Cardiac muscle cell (in vitro differentiated cells and primary cell): ENCODE measurements at regions not wholly inside any gene's neighbourhood (a gene's known extent, or its start where the extent isn't known, plus 50 kb on each side); places are given as distances from the start of the nearest gene placed in this dataset.

Source experiments
- DNase-seq, 2 donors: peaks; one replicate each; pipeline versions ENCODE4 v3.0.0 to v3.0.0-alpha.2; 2010 to 2017; ENCODE audit warnings: low read depth in 1 of 2, low spot score in 1 of 2
- H3K27ac ChIP-seq: fragments of 200-600 bp; sonication (generic); 2 replicates; pipeline ENCODE4 v1.5.1; 2016
- H3K27me3 ChIP-seq: fragments of 200-600 bp; sonication (generic); 2 replicates; pipeline ENCODE4 v1.6.0; 2016; ENCODE audit warnings: control low read depth
- H3K36me3 ChIP-seq: fragments of 200-600 bp; sonication (generic); 2 replicates; pipeline ENCODE4 v1.5.1; 2016; ENCODE audit warnings: control low read depth
- H3K4me1 ChIP-seq: fragments of 200-600 bp; sonication (generic); 2 replicates; pipeline ENCODE4 v1.8.1; 2017; ENCODE audit warnings: low read depth, mild to moderate bottlenecking, mixed run types
- H3K4me3 ChIP-seq: fragments of 200-600 bp; sonication (generic); 2 replicates; pipeline ENCODE4 v1.5.1; 2016; ENCODE audit warnings: mild to moderate bottlenecking
- H3K9me3 ChIP-seq: fragments of 200-600 bp; sonication (generic); 2 replicates; pipeline ENCODE4 v1.5.1; 2017; ENCODE audit warnings: low read depth, mild to moderate bottlenecking, control low read depth
- TF ChIP-seq, protein P1 (sequence below): IDR thresholded peaks from 2 replicates; pipeline ENCODE4 v1.5.1; 2012; ENCODE audit warnings: low read depth, mild to moderate bottlenecking, low read length

DNA sequence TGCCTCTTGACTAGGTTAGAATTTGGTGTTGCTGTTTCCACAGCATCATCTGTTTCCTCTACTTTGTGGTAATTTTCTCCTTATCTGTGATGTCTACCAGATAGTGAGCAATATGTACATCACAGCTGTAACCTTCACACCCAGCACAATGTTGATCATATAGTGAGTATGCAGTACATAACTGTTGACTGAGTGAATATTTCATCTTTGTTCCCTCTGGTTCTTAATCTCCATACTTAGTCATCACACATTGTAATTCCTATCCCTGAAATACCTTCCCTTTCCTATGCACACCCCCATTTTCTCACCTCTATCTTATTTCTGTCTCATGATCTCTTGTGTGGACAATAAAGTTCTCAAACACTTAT is 115.9 kb downstream of the KIF4B start:
- Histone ChIP-seq H3K9me3 (no peaks in the 10 kb centered on the region), H3K27ac (no peak overlapping the region), H3K4me3 (no peak overlapping the region), H3K4me1 (no peaks in the 10 kb centered on the region), H3K36me3 (no peaks in the 10 kb centered on the region), H3K27me3 (no peaks in the 10 kb centered on the region)
- DNase-seq: no peak
- TF ChIP-seq, protein P1, sequence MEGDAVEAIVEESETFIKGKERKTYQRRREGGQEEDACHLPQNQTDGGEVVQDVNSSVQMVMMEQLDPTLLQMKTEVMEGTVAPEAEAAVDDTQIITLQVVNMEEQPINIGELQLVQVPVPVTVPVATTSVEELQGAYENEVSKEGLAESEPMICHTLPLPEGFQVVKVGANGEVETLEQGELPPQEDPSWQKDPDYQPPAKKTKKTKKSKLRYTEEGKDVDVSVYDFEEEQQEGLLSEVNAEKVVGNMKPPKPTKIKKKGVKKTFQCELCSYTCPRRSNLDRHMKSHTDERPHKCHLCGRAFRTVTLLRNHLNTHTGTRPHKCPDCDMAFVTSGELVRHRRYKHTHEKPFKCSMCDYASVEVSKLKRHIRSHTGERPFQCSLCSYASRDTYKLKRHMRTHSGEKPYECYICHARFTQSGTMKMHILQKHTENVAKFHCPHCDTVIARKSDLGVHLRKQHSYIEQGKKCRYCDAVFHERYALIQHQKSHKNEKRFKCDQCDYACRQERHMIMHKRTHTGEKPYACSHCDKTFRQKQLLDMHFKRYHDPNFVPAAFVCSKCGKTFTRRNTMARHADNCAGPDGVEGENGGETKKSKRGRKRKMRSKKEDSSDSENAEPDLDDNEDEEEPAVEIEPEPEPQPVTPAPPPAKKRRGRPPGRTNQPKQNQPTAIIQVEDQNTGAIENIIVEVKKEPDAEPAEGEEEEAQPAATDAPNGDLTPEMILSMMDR: no peak

DNA sequence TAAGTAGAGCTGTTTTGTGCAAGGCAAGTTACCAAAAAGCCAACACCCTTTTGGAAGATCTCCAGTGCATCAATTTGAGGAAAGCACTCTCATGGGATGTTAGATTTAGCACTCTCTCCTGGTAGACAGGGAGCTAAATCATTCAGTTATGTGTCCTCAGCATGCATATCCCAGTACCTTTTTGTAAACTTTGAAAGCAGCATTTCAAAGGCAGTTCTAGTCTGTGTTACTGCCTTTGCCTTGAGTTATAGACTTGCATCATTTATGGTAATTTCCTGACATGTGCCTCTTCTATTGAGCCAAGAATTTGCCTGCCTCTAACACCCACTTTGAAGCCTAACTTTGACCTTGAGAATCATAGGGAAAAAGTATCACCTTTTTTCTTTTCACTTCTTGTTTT is 120.6 kb downstream of the KIF4B start:
- TF ChIP-seq, protein P1: no peak
- Histone ChIP-seq H3K36me3 (no peaks in the 10 kb centered on the region), H3K4me3 (no peak overlapping the region), H3K9me3 (no peaks in the 10 kb centered on the region), H3K4me1 (no peaks in the 10 kb centered on the region), H3K27ac (no peak overlapping the region), H3K27me3 (no peaks in the 10 kb centered on the region)
- DNase-seq: no peak

DNA sequence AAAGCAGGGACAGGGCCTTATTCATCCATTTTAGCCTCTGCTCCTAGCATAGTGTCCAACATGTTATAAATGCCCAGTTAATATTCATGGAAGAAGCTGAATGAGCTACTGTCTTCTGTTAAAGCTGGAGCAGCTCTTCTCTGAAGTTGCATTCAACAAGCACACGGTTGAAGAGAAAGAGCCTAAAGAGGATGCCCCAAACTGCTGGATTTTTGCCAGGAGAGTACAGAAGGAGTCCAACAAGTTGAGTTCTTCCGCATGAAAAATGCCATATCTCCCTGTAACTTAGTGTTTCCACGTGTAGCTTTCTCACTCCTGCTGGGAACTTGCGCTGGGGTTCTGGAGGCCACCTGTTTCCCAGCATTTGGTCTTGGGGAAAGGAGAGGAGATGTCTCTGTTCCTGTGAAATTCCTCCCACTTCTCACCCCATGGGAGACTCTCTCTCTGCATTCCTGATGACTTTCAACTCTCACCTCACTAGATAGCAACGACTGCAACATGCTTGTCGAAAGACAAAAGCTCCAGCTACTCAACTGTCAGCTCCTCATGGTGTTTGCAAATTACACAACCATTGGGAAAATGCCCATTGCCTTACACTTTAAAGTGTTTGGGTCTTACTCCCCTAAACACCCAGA is 122.8 kb downstream of the KIF4B start:
- Histone ChIP-seq H3K36me3 (no peaks in the 10 kb centered on the region), H3K9me3 (no peaks in the 10 kb centered on the region), H3K27me3 (no peaks in the 10 kb centered on the region), H3K4me3 (no peak overlapping the region), H3K27ac (no peak overlapping the region), H3K4me1 (no peaks in the 10 kb centered on the region)
- peak in 1 of 2 donors; percentile 5 for DNase-seq
- TF ChIP-seq, protein P1: no peak

DNA sequence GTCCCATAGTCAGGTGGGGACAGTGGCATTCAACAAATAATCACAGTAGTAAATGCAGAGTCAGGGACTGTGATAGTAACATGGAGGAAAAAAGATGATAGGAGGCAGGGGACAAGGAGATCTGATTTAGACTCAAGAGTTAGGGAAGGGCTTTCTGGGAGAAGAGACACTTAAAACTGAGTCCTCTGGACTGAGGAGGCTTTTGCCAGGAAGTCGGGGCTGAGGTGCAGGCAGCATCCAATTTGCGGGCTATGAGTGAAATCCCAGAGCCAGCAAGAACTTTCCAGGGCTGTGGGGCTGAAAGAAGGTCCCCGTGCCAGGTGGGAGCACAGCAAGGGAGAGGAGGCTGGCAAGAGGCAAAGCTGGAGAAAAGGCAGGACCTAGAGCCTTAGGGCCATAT is 124.1 kb downstream of the KIF4B start:
- Histone ChIP-seq H3K4me3 (no peak overlapping the region), H3K27ac (no peak overlapping the region), H3K36me3 (no peaks in the 10 kb centered on the region), H3K9me3 (no peaks in the 10 kb centered on the region), H3K4me1 (no peaks in the 10 kb centered on the region), H3K27me3 (no peaks in the 10 kb centered on the region)
- DNase-seq: no peak
- TF ChIP-seq, protein P1: no peak

DNA sequence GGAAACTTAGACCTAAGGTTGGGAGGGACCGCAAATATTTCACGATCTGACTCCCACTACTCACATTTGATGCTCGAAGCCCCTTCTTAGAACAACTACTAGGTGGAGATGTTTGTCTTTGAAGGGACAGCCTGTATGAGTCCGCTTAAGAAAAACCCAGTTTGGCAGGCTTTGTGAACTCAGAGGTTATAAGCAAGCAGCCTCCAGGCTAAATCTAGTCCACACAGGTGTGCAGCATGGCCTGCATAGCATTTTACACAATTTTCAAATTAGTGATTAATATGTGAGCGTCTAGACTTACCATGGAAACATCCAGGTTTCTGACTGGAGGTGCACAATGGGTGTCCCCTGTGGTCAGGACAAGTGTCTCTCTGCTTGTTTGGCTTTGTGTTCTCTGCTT is 127.1 kb downstream of the KIF4B start:
- DNase-seq: no peak
- no peaks in the 10 kb centered on the region for H3K27me3 ChIP-seq
- H3K36me3 ChIP-seq: no peaks in the 10 kb centered on the region
- H3K4me3 ChIP-seq: no peak overlapping the region
- no peaks in the 10 kb centered on the region for H3K9me3 ChIP-seq
- no peak overlapping the region for H3K27ac ChIP-seq
- no peaks in the 10 kb centered on the region for H3K4me1 ChIP-seq
- TF ChIP-seq, protein P1: no peak

DNA sequence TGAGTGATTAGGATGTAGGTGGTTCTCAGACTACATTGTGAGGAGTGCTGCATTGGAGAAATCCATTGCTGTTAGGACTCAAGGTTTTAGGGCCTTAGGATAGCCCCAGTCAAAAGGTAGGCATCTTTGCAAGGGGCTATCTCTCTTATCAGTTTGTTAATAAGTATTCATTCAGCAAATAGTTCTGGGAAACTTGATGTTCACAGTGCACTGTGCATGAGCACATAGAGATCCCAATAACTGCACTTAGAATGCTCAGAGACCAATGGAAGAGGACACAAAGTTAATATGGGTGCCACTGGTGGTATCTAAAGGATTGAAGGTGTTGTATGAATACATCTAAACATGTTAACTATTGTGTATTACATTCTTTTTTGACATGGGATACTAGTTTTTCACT is 131.4 kb downstream of the KIF4B start:
- Histone ChIP-seq H3K27ac (no peak overlapping the region), H3K36me3 (no peaks in the 10 kb centered on the region), H3K4me1 (no peaks in the 10 kb centered on the region), H3K27me3 (no peaks in the 10 kb centered on the region), H3K9me3 (no peaks in the 10 kb centered on the region), H3K4me3 (no peak overlapping the region)
- TF ChIP-seq, protein P1: no peak
- DNase-seq: no peak
